ENCODE measurements at regions not wholly inside any gene's neighbourhood (a gene's known extent, or its start where the extent isn't known, plus 50 kb on each side); places are given as distances from the start of the nearest gene placed in this dataset.

GRCh38 chr2:21431078-21431477 is 307.3 kb downstream of the TDRD15 start:
- no peak for TF ChIP-seq CTCF (IDR thresholded peaks at IDR 0.05 in 4 of 5, conservative IDR thresholded peaks at IDR 0.05 in 1 of 5)
- no peak for TF ChIP-seq POLR2A (IDR thresholded peaks at IDR 0.05)

Measured in gastrocnemius medialis (tissue), 4 donors.